ENCODE measurements at regions not wholly inside any gene's neighbourhood (a gene's known extent, or its start where the extent isn't known, plus 50 kb on each side); places are given as distances from the start of the nearest gene placed in this dataset.

- CTCF ChIA-PET, result no interaction called here
- no peaks in the 10 kb centered on the region for H3K36me3 Mint-ChIP-seq (ENCODE audit: insufficient read depth, unreplicated experiment)
- no peaks in the 10 kb centered on the region for H3K27me3 Mint-ChIP-seq (ENCODE audit: unreplicated experiment)
- intact Hi-C loops (cut with micrococcal nuclease; ENCODE audit: unreplicated experiment), result no loop called here
- H3K9me3 Mint-ChIP-seq (ENCODE audit: low read depth, unreplicated experiment), result peaks cover 6% of the 10 kb centered on the region
- no peak for DNase-seq
- no peak overlapping the region for H3K27ac Mint-ChIP-seq (ENCODE audit: unreplicated experiment)
- no peak for TF ChIP-seq CTCF (IDR thresholded peaks at IDR 0.05; ENCODE audit: unreplicated experiment)
- no peaks in the 10 kb centered on the region for H3K4me1 Mint-ChIP-seq (ENCODE audit: low read depth, unreplicated experiment)
- BruUV-seq (replicated peaks), result no TSS peak
- H3K4me3 Mint-ChIP-seq (ENCODE audit: low read depth, unreplicated experiment), result no peak overlapping the region
Measured at GRCh38 chr4:170818786-170819185, 729.0 kb upstream of the AADAT start.

GRCh38 chr4:170805352-170805751 is 715.6 kb upstream of the AADAT start:
- no peaks in the 10 kb centered on the region for H3K36me3 Mint-ChIP-seq (ENCODE audit: insufficient read depth, unreplicated experiment)
- H3K27ac Mint-ChIP-seq (ENCODE audit: unreplicated experiment), result no peak overlapping the region
- CTCF ChIA-PET, result no interaction called here
- no peaks in the 10 kb centered on the region for H3K4me1 Mint-ChIP-seq (ENCODE audit: low read depth, unreplicated experiment)
- H3K9me3 Mint-ChIP-seq (ENCODE audit: low read depth, unreplicated experiment), result peaks cover 3% of the 10 kb centered on the region
- no TSS peak for BruUV-seq (replicated peaks)
- no peak for DNase-seq
- no peaks in the 10 kb centered on the region for H3K27me3 Mint-ChIP-seq (ENCODE audit: unreplicated experiment)
- TF ChIP-seq CTCF (IDR thresholded peaks at IDR 0.05; ENCODE audit: unreplicated experiment), result no peak
- intact Hi-C loops (cut with micrococcal nuclease; ENCODE audit: unreplicated experiment), result no loop called here
- H3K4me3 Mint-ChIP-seq (ENCODE audit: low read depth, unreplicated experiment), result no peak overlapping the region

- CTCF ChIA-PET, result no interaction called here
- Mint-ChIP-seq H3K9me3 (ENCODE audit: low read depth, unreplicated experiment) (peaks cover 3% of the 10 kb centered on the region), H3K4me1 (ENCODE audit: low read depth, unreplicated experiment) (no peaks in the 10 kb centered on the region), H3K27ac (ENCODE audit: unreplicated experiment) (no peak overlapping the region), H3K27me3 (ENCODE audit: unreplicated experiment) (no peaks in the 10 kb centered on the region), H3K36me3 (ENCODE audit: insufficient read depth, unreplicated experiment) (no peaks in the 10 kb centered on the region), H3K4me3 (ENCODE audit: low read depth, unreplicated experiment) (no peak overlapping the region)
- no peak for DNase-seq
- no peak for TF ChIP-seq CTCF (IDR thresholded peaks at IDR 0.05; ENCODE audit: unreplicated experiment)
- intact Hi-C loops (cut with micrococcal nuclease; ENCODE audit: unreplicated experiment), result no loop called here
- BruUV-seq (replicated peaks), result no TSS peak
Measured at GRCh38 chr4:170804930-170805329, 715.2 kb upstream of the AADAT start.

GRCh38 chr4:170803492-170803891 is 713.7 kb upstream of the AADAT start:
- Mint-ChIP-seq H3K36me3 (ENCODE audit: insufficient read depth, unreplicated experiment) (no peaks in the 10 kb centered on the region), H3K27ac (ENCODE audit: unreplicated experiment) (no peak overlapping the region), H3K27me3 (ENCODE audit: unreplicated experiment) (no peaks in the 10 kb centered on the region), H3K4me1 (ENCODE audit: low read depth, unreplicated experiment) (no peaks in the 10 kb centered on the region), H3K4me3 (ENCODE audit: low read depth, unreplicated experiment) (no peak overlapping the region), H3K9me3 (ENCODE audit: low read depth, unreplicated experiment) (no peaks in the 10 kb centered on the region)
- no peak for TF ChIP-seq CTCF (IDR thresholded peaks at IDR 0.05; ENCODE audit: unreplicated experiment)
- DNase-seq, result no peak
- CTCF ChIA-PET, result no interaction called here
- intact Hi-C loops (cut with micrococcal nuclease; ENCODE audit: unreplicated experiment), result no loop called here
- BruUV-seq (replicated peaks), result no TSS peak

- no TSS peak for BruUV-seq (replicated peaks)
- Mint-ChIP-seq H3K4me3 (ENCODE audit: low read depth, unreplicated experiment) (no peak overlapping the region), H3K4me1 (ENCODE audit: low read depth, unreplicated experiment) (no peaks in the 10 kb centered on the region), H3K27ac (ENCODE audit: unreplicated experiment) (no peak overlapping the region), H3K36me3 (ENCODE audit: insufficient read depth, unreplicated experiment) (no peaks in the 10 kb centered on the region), H3K9me3 (ENCODE audit: low read depth, unreplicated experiment) (no peaks in the 10 kb centered on the region), H3K27me3 (ENCODE audit: unreplicated experiment) (no peaks in the 10 kb centered on the region)
- DNase-seq, result no peak
- intact Hi-C loops (cut with micrococcal nuclease; ENCODE audit: unreplicated experiment), result no loop called here
- TF ChIP-seq CTCF (IDR thresholded peaks at IDR 0.05; ENCODE audit: unreplicated experiment), result no peak
- CTCF ChIA-PET, result no interaction called here
Measured at GRCh38 chr4:170801771-170802170, 712.0 kb upstream of the AADAT start.
